Chondrocyte (in vitro differentiated cells): ENCODE measurements at regions not wholly inside any gene's neighbourhood (a gene's known extent, or its start where the extent isn't known, plus 50 kb on each side); places are given as distances from the start of the nearest gene placed in this dataset.

Source experiments
- DNase-seq: peaks from one replicate; pipeline ENCODE4 v3.0.0; 2021; ENCODE audit warnings: mixed read lengths, low spot score
- H3K27ac Mint-ChIP-seq: one replicate; pipeline ENCODE4 v1.8.0; 2021; ENCODE audit warnings: mild to moderate bottlenecking, moderate library complexity, mixed read lengths; ENCODE audit not compliant: unreplicated experiment
- H3K27me3 Mint-ChIP-seq: 2 replicates; pipeline ENCODE4 v1.8.0; 2021; ENCODE audit warnings: low read depth, mixed read lengths
- H3K36me3 Mint-ChIP-seq: 2 replicates; pipeline ENCODE4 v1.8.0; 2021; ENCODE audit warnings: low read depth, mixed read lengths
- H3K4me1 Mint-ChIP-seq: 2 replicates; pipeline ENCODE4 v1.8.0; 2021; ENCODE audit warnings: low read depth, mild to moderate bottlenecking, mixed read lengths
- H3K4me3 Mint-ChIP-seq: one replicate; pipeline ENCODE4 v1.8.0; 2021; ENCODE audit warnings: mild to moderate bottlenecking, moderate library complexity, mixed read lengths; ENCODE audit not compliant: unreplicated experiment
- H3K9me3 Mint-ChIP-seq: 2 replicates; pipeline ENCODE4 v1.8.0; 2021; ENCODE audit warnings: low read depth, mixed read lengths
- CTCF ChIP-seq: fragments of 200-600 bp; sonication (generic); IDR thresholded peaks from 2 replicates; pipeline ENCODE4 v1.5.0; 2021; ENCODE audit warnings: antibody characterized with exemption, mild to moderate bottlenecking, moderate library complexity

- Mint-ChIP-seq H3K27me3 (peaks cover 24% of the 10 kb centered on the region), H3K36me3 (no peaks in the 10 kb centered on the region), H3K4me1 (peaks cover 6% of the 10 kb centered on the region), H3K4me3 (no peak overlapping the region), H3K27ac (no peak overlapping the region), H3K9me3 (no peaks in the 10 kb centered on the region)
- no peak for DNase-seq
- TF ChIP-seq CTCF, result no peak
Measured at GRCh38 chr5:36438765-36439561, 137.3 kb upstream of the RANBP3L start.

GRCh38 chr5:36440300-36440699 lies 138.6 kb upstream of the RANBP3L start:
- Mint-ChIP-seq H3K27ac (no peak overlapping the region), H3K27me3 (peaks cover 22% of the 10 kb centered on the region), H3K4me1 (peaks cover 13% of the 10 kb centered on the region), H3K9me3 (no peaks in the 10 kb centered on the region), H3K4me3 (no peak overlapping the region), H3K36me3 (no peaks in the 10 kb centered on the region)
- TF ChIP-seq CTCF, result no peak
- DNase-seq, result no peak

GRCh38 chr5:36441280-36441679 lies 139.6 kb upstream of the RANBP3L start:
- no peaks in the 10 kb centered on the region for H3K9me3 Mint-ChIP-seq
- H3K4me1 Mint-ChIP-seq, result peaks cover 13% of the 10 kb centered on the region
- H3K27ac Mint-ChIP-seq, result no peak overlapping the region
- H3K4me3 Mint-ChIP-seq, result no peak overlapping the region
- DNase-seq, result no peak
- H3K36me3 Mint-ChIP-seq, result no peaks in the 10 kb centered on the region
- no peak for TF ChIP-seq CTCF
- peaks cover 18% of the 10 kb centered on the region for H3K27me3 Mint-ChIP-seq

GRCh38 chr5:36442352-36442751 lies 140.7 kb upstream of the RANBP3L start:
- no peak for DNase-seq
- no peak for TF ChIP-seq CTCF
- H3K27ac Mint-ChIP-seq, result no peak overlapping the region
- H3K36me3 Mint-ChIP-seq, result no peaks in the 10 kb centered on the region
- H3K9me3 Mint-ChIP-seq, result no peaks in the 10 kb centered on the region
- H3K4me1 Mint-ChIP-seq, result peaks cover 13% of the 10 kb centered on the region
- H3K4me3 Mint-ChIP-seq, result no peak overlapping the region
- H3K27me3 Mint-ChIP-seq, result peaks cover 13% of the 10 kb centered on the region

DNA sequence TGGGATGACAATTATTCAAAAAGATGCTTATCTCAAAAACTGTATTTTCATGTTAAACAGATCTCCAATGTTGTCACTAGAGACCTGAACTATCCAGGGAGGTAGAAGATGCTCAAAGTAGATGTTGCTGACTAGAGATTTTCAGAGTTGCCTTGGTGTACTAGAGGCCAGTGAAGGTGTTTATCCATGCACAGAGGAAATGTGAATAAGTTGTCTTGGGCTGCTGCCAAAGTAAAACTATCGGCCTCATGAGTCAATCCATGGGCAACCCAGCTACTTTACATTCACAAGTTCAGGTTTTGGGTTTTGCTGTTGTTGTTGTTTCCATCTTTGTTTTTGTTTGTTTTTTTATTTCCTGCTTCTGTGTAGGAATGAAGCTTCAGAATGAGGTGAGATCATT lies 141.1 kb upstream of the RANBP3L start:
- Mint-ChIP-seq H3K9me3 (no peaks in the 10 kb centered on the region), H3K27ac (no peak overlapping the region), H3K36me3 (no peaks in the 10 kb centered on the region), H3K27me3 (peaks cover 13% of the 10 kb centered on the region), H3K4me1 (peaks cover 13% of the 10 kb centered on the region), H3K4me3 (no peak overlapping the region)
- no peak for DNase-seq
- TF ChIP-seq CTCF, result no peak
